Stimulated activated CD4-positive, alpha-beta T cell treated with anti-CD3 and anti-CD28 coated beads, Interleukin-15, amount 100 ng/mL, for 24 hours (primary cell): ENCODE measurements at regions not wholly inside any gene's neighbourhood (a gene's known extent, or its start where the extent isn't known, plus 50 kb on each side); places are given as distances from the start of the nearest gene placed in this dataset.

Source experiments
- DNase-seq: peaks from one replicate; pipeline ENCODE4 v3.0.0-alpha.2; 2020

DNA sequence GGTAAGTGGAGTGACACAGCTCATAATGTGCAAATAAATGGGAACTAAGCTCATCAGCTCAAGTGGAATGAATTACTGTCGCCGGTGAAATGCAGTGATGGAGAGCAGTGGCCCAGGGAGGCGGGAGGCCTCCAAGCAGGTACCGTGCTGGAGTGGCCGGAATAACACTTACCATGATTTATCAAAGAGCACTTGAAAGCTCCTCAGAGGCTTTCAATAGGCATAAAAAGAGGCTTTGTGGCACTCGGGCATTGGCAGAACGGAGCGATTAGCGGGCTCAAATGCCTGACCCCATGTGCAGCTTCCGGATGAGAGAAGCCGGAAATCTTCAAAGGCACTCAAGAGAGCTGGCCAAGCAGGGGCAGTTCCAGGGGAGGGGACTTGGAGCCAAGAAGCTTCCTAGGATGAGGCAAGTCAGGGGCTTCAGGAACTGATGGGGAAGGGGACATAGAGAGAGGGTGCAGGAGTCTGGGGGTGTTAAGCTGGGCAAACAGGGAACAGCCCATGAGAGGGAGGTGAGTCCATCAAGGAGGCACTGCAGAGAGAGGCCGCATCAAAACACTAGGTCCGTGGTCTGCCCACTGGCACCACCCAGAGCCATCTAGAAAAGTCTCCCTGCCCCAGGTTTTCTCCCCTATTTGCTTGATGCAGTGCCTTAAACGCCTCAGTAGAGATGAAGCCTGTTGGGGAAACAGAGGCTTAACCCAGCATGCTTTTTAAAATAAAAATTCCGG lies 144.0 kb upstream of the IRX6 start:
- no peak for DNase-seq

DNA sequence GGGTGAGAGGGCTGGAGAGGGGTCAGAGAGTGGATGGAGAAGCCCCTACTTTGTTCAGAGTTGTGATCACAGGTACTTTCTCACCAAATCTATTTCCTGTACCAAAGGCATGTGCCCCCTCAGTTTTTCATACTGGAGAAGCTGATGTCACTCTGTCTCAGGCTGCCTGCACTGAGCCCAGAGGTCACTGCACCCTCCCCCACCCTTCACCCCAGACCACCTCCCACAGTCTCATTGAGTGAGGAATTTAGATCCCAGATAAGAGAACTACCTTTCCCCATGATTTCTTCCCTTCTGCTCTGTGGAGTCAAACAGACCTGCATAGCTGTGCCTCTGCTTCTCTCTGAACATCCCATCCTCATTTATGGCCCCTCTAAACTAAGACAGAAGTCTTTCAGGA lies 140.0 kb upstream of the IRX6 start:
- DNase-seq = no peak

DNA sequence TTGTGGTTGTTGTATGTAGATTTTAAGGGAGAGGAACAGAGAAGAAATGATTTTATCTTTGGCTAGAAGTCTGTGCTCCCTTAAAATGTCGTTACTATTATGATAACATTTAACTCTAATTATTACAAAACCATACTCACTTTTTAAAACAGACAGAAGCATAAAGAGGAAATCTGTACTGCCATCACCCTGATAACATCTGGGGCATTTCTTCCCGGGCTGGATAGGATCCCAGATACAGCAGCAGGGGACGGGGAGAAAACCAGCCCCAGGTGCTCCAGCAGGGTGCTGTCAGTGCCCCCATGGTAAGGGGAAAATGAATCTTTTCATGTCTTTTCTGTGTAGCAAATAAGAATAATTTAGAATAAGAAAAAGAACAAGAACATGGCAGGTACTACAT lies 139.4 kb upstream of the IRX6 start:
- no peak for DNase-seq

DNA sequence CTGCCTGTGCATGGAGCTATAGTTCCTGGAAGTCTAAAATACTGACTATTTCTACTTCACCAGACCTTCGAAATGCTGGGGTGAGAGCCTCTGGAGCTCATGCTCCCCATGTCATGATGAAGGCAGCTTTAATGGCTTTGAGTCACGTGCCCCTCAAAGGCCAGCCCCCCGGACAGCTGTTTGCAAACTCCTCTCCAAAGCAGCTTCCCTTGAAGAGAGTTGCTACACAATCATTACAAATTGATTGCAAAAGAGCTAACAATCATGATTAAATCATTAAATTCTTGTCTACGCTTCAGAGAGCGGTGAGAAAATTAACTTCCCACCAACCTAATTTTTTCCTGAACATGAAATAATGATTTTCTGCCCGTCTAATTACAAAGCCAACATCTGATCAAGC lies 134.8 kb upstream of the IRX6 start:
- no peak for DNase-seq

DNA sequence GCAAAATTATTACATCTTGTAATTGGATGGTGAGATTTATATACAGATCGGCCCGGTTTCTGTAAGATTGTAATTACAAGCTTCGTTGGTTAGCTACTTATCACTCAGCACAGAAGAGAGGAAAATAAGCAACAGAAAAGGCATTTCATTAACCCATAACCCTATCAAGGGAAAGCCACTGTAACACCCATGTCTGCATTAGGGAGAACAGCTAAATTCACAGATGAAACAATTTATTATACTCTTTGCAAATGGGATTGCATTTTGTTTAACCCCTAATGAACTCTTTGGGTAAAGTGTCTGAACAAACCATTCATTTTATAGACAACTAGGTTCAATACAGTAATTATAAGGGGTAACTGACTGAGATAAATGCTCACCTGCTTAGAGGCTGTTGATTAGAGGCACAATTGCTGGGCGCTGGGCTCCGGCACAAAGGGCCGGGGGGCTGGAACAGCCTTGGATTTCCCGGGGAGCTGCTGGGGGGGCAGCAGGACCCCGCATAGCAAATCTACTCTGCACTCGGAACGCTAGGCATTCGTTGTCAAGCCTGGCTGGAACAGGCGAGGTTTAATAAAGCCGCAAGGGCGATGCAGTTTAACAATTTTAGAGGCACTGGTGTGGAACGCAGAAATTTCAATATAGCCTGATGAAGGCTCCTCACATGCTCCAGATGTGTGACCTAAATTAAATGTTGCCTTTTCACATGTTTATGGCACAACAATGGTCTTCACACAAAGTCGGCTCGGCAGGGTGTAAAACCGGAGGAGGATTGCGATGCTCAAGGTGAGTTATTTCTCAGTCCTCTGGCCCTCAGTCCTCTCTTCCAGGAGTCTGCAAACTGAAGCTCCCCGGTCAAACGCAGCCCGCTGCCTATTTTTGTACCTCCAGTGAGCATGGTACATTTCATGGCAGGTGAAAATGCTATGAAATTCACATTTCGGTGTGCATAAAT lies 134.0 kb upstream of the IRX6 start:
- DNase-seq = no peak

DNA sequence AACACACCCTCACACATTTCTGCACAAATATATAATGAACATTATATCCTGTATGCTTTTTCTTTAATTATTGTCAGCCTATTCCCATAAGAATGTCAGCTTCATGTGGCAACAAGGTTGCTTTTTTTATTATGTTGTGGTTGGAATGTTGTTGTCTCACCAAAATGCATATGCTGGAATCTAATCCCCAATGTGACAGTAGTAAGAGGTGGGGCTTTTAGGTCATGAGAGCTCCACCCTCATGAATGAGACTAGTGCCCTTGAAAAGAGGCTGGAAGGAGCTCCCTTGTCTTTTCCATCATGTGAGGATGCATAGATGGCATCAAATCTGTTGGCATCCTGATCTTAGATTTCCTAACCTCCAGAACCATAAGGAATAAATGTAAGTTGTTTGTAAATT lies 131.3 kb upstream of the IRX6 start:
- no peak for DNase-seq

DNA sequence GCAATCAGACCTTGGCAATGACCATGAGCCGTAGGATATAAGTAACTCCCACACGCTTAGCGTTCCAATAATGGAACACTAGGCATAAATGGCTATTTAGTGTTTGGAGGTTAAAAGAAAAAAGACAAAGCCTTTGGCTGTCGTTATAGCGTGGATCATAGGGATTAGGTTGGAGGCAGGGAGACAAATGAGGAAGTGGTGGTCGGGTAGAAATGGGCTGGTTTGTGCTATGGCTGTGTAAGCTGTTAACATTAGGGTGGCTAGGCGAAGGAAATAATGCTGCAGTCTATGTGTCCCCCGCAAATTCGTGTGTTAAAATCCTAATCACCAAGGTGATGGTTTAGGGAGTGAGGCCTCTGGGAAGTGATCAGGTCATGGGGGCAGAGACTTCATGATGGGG lies 120.4 kb upstream of the IRX6 start:
- DNase-seq = no peak

DNA sequence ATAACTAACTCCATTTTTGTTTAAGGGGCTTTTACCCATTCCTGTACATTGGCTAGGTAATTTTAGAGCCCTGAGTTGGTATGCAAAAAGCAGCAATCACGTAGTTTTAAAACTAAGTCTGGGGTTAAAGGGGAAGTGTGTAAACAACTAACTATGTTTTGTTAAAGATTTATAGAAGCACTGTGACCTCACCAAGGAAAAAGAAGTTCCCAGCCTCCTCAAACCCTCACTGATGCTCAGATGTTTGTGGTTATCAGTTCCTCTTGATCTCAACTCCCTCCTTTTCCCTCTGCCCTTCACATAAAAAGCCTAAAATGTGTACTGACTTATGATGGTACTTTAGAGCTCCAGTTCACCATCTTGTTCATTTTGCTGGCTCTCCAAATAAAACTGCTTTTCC lies 119.9 kb upstream of the IRX6 start:
- no peak for DNase-seq

DNA sequence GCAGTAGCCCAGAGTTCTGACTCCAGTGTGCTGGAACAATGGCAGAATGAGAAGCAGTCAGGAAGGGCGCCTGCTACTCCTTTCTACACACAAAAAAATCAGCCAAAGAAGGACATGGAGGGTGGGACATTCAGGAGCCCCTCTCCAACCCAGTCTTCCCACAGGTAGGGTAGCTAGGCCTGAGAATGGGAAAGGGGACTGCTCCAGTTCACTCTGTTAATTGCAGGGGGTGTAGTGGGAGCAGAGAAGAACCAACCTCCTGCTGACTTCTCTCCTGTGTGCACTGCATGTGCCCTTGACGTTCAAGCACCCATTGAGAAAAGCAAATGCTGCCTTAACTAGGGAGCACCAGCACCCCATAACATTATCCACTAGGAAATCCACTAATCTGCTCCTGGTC lies 119.1 kb upstream of the IRX6 start:
- no peak for DNase-seq

DNA sequence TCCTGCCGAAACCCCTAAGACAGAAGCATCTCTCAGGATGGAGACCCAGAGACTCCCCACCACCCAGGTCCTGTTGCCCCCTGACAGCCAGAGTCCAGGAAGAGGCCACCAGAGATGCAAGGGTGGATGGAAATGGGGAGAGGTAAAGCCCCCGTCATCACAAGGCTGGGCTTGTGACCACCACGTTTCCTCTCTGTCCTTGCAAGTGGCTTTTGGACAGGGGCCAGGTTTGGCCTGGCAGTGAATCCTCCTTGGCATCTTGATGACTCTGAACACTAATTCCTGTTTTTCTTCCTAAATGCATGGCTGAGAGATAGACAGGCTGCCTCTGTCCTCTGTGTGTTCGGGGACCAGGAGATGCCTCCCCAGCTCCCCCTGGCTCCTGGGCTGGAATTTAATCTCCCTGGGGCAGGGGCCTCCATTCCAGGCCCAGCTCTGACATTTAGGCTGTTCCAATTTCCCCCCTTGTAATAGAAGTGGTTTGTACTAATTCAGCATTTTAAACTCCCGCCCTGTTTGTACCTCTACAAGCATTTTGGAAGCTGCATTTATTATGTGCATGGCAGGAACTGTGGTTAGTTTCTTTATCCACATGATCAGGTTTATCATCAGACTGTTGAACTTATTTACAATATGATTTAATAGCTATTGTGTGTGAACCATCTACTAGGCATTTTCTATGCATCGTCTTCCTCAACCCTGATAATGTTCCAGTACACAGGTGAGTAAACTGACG lies 116.1 kb upstream of the IRX6 start:
- no peak for DNase-seq

DNA sequence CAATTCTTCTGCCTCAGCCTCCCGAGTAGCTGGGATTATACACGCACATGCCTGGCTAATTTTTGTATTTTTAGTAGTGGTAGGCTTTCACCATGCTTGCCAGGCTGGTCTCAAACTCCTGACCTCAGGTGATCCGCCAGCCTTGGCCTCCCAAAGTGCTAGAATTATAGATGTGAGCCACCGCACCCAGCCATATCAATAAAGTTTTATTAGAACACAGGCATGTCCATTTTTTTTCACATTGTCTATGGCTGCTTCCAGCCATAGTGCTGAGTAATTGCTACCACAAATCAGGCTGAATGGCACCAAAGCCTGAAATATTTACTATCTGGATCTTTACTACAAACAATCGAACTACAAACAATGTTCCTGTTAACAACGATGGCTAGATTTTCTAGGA lies 114.4 kb upstream of the IRX6 start:
- no peak for DNase-seq

DNA sequence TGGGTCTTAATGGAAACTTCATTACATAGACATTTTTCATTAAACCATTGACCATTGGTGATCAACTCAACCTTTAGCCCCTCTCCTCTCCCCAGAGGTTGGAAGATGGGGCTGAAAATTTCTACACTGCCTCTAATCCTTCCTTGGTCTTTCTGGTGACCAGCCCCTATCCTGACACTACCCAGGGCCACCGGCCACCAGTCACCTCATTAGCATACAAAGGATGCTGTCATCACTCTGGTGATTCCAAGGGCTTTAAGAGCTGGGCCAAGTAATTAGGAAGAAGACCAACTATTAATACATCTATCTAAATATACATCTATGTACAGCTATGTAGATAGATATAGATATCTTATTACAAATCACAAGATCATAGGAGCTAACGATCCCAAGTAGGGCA lies 111.2 kb upstream of the IRX6 start:
- DNase-seq = no peak

DNA sequence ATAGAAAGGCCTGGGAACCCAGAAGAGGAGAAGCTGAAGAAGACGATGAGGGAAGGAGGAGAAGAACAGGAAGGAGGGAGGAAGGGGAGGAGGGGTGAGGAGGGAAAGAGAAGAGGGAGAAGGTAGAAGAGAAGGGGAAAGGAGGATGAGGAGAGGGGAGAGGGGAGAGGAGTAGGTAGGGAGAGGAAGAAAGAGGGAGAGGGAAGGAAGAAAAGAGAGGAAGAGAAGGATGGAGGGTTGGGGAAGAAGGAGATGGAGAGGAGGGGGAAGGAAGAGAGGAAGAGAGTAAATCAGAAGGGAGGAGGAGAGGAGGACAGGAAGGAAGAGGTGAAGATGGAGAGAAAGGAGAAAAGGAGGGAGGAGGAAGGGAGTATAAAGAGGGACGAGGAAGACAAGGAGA lies 109.6 kb upstream of the IRX6 start:
- no peak for DNase-seq

DNA sequence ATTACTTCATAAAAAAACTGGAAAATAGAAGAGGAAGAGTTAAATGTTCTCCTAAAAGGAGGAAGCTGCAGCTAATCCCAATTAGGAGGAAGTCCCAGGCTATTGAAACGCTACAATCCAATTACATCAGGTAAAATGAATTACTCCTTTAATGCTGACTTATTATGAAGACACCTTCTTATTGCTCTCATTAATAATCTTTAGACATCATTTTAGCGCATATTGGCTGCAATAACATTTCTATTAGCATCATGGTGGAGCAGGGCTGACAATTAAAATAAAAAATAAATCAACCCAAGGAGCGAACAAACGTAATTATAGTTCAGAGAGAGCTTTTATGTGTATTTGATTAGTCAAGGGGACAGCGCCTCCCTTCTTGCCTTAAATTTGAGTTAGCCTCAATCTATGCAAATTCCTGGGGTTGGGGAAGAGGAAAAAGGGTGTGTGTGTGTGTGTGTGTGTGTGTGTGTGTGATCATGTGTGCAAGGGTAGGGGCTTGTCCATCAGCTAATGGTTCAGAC lies 109.0 kb upstream of the IRX6 start:
- DNase-seq = no peak

DNA sequence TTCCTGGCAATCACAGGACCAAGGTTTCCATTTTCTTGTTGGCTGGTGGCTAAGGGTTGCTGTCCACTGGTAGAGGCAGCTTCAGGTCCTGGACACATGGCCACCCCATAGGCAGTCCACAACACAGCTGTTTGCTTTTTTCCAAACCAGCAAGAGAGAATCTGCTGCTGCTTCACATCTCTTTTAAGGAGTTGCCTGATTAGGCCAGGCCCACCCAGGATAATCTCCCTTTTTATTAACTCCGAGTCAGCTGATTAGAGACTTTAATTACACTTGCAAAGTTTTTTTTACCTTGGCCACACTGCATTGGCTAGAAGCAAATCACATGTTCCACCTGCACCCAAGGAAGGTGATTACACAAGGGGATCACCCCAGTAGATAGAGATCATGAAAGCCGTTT lies 106.6 kb upstream of the IRX6 start:
- no peak for DNase-seq

DNA sequence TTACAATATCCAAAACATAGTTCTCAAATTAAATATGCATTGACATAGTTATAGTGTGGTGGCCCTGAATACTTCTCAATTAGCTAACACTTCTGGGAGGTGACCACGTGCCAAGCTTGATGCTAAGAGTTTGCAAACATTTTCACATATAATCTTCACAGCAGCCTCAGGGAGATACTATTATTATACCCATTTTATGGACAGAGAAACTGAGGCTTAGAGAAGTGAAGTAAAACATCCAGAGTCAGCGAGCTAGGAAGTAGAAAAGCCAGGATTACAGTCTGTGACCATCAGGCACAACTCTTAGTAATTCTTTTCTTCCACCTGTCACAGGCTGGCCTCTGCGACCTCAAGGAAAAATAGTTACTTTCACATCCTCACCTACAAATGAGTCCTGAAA lies 102.2 kb upstream of the IRX6 start:
- DNase-seq = no peak

DNA sequence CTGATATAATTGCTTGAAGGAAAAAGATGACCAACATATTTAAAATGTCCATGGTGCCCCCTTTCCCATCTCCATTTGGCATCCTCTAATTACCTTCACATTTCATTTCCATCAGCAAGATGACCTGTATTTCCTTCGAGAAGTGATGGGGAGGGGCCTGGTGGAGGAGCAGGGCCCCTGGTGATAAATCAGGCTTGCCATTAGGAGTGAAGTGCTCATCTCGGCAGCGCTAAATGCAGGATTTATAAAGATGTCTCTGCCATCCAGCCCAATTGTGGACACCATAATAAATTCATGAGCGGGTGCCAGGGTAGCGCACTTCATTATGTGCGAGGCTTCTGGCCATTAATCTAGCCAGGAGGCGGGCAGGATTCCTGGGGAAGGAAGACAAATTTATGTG lies 101.5 kb upstream of the IRX6 start:
- DNase-seq = no peak

DNA sequence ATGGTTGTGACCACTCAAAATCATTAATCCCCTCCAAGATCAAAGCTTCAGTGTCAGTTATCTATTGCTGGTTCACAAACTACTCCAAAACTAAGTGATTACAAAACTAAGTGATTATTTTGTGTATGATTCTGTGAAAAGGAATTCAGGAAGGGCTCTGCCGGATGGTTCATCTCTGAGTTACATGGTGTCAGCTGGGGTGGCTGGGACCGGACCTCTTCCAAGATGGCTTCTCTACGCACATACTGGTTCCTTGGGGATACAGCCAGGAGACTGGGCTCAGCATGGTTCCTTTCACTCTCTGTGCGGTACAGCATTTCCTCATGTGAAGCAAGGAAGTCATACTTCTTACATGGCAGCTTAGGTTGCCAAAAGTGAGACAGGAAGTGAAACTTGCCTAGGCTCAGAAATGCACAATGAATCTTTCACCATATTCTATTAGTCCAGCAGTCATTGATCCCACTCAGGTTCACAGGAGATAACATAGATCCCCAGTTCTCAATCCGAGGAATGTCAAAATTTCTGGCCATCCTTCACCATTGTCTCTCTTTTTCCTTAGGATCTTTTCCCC lies 97.9 kb upstream of the IRX6 start:
- no peak for DNase-seq

DNA sequence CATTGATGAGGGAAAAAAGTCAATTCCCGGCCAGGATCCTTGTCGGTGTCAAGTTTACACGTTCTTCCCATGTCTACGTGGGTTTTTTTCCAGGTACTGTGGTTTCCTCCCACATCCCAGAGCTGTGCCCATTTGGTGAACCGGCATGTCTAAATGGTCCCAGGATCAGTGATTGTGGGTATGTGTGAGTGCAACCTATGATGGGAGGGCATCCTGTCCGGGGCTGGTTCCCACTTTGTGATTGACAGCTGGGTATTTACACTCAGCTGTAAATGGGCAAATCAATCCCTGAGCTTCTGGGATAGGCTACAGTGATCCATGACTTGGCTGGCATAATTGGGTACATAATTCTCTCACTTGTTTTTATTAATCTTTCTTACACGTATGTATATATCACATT lies 91.2 kb upstream of the IRX6 start:
- DNase-seq = no peak

DNA sequence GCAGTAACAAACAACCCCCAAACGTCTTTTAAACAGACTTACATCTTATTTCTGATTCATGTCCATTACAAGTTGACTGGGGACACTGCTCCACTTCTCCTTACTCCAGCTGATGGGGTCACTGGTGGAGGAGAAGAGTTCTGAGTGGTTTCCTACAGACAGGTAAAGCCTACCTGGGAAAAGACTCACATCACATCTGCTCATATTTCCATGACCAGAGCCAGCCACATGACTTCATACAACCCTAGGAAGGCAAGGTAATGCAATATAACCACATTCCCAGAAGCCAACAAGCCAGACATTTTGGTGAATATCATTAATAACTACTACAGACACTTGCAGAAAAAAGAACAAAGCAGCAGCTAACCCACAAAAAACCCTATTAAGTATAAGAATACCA lies 90.5 kb upstream of the IRX6 start:
- no peak for DNase-seq

DNA sequence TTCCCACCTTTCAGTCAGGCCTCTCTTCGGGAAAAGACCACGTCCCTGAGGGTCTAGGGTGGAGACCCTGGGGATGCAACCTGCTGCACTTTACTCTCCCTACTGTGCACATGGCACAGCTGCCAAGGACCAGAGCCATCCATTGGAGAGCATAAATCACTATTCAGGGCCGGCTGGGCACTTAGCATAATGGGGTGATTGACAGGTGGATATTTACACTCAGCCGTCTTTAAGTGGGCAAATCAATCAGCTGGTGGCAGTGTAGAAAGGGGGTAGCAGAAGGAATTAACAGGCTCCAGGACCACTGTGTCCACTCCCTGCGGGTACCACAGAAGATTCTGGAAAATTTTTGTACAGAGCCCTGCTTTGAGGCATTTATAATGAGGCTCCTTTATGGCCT lies 87.3 kb upstream of the IRX6 start:
- DNase-seq = no peak

DNA sequence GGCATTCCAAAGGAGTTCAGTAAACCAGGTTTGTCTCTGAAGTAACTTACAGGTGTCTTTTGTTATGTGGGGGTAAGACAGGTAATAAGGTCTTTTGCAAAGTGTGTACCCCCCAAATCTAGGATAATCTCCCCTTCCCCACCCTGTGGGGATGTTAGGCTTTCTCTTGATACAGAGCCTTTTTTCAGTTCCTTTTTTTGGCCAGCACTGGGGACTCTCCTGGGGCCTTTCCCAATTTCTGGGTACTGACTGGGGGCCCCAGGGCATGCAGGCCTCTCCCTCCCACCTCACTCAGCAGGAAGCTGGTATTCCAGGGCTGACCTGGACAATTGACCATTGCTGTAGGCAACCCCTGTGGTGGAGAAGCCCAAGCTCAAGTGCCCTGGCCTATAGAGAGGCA lies 84.3 kb upstream of the IRX6 start:
- no peak for DNase-seq

DNA sequence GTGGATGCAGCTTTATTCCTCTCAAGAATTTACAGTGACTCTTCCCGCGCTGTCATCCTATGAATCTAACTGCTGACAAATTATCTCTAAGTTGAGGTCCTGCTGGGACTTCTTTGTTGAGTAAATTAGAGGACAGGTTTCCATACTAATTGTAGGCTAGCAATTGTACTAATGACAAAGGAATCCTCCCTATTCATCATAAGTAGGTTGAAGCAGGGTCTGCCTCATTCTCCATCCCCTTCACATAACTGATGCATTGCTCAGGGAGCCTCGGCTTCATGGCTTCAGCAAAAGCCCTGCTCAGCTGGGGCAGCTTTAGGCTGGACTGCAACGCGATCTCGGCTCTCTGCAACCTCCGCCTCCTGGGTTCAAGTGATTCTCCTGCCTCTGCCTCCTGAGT lies 83.1 kb upstream of the IRX6 start:
- DNase-seq = no peak
